ENCODE measurements at regions not wholly inside any gene's neighbourhood (a gene's known extent, or its start where the extent isn't known, plus 50 kb on each side); places are given as distances from the start of the nearest gene placed in this dataset.
"Not testable (repeated sequence)": the region's sequence is repeated elsewhere in the genome, so short reads cannot be mapped to it uniquely, and the experiment has no call there.

GRCh38 chr6:103294376-103294775 lies 1565.3 kb downstream of the HACE1 start:
- DNase-seq (ENCODE audit: low spot score), result not testable (repeated sequence)

GRCh38 chr6:103284835-103285234 lies 1574.9 kb downstream of the HACE1 start:
- DNase-seq (ENCODE audit: low spot score), result no peak

GRCh38 chr6:103280417-103280816 lies 1579.3 kb downstream of the HACE1 start:
- DNase-seq (ENCODE audit: low spot score), result no peak

GRCh38 chr6:103277936-103278335 lies 1581.8 kb downstream of the HACE1 start:
- no peak for DNase-seq (ENCODE audit: low spot score)

GRCh38 chr6:103273048-103273447 lies 1586.7 kb downstream of the HACE1 start:
- DNase-seq (ENCODE audit: low spot score), result no peak

GRCh38 chr6:103269581-103269980 lies 1590.1 kb downstream of the HACE1 start:
- DNase-seq (ENCODE audit: low spot score), result no peak

- no peak for DNase-seq (ENCODE audit: low spot score)
These were observed 1591.4 kb downstream of the HACE1 start for GRCh38 chr6:103268335-103268734.

- no peak for DNase-seq (ENCODE audit: low spot score)
These were observed 1595.7 kb downstream of the HACE1 start for GRCh38 chr6:103264020-103264419.

GRCh38 chr6:103255132-103255531 lies 1604.6 kb downstream of the HACE1 start:
- DNase-seq (ENCODE audit: low spot score), result no peak

GRCh38 chr6:103236923-103237322 lies 1622.8 kb downstream of the HACE1 start:
- DNase-seq (ENCODE audit: low spot score), result no peak

- no peak for DNase-seq (ENCODE audit: low spot score)
These were observed 1628.5 kb downstream of the HACE1 start for GRCh38 chr6:103231181-103231580.

- DNase-seq (ENCODE audit: low spot score), result no peak
These were observed 1643.9 kb downstream of the HACE1 start for GRCh38 chr6:103215847-103216246.

GRCh38 chr6:103210686-103211085 lies 1649.0 kb downstream of the HACE1 start:
- DNase-seq (ENCODE audit: low spot score), result no peak

- no peak for DNase-seq (ENCODE audit: low spot score)
These were observed 1661.3 kb downstream of the HACE1 start for GRCh38 chr6:103198386-103198785.

GRCh38 chr6:103193413-103193812 lies 1666.3 kb downstream of the HACE1 start:
- DNase-seq (ENCODE audit: low spot score), result no peak

GRCh38 chr6:103191391-103192093 lies 1668.2 kb downstream of the HACE1 start:
- no peak for DNase-seq (ENCODE audit: low spot score)

- DNase-seq (ENCODE audit: low spot score), result no peak
These were observed 1674.9 kb downstream of the HACE1 start for GRCh38 chr6:103184776-103185175.

GRCh38 chr6:103183831-103184411 lies 1675.8 kb downstream of the HACE1 start:
- peak; percentile 54 for DNase-seq (ENCODE audit: low spot score)

GRCh38 chr6:103178193-103178592 lies 1681.5 kb downstream of the HACE1 start:
- no peak for DNase-seq (ENCODE audit: low spot score)

GRCh38 chr6:103177791-103178190 lies 1681.9 kb downstream of the HACE1 start:
- no peak for DNase-seq (ENCODE audit: low spot score)

- DNase-seq (ENCODE audit: low spot score), result no peak
These were observed 1684.7 kb downstream of the HACE1 start for GRCh38 chr6:103175056-103175455.

GRCh38 chr6:103167345-103168071 lies 1692.2 kb downstream of the HACE1 start:
- no peak for DNase-seq (ENCODE audit: low spot score)

Measured in ecto neural progenitor cell (in vitro differentiated cells).